ENCODE measurements at regions not wholly inside any gene's neighbourhood (a gene's known extent, or its start where the extent isn't known, plus 50 kb on each side); places are given as distances from the start of the nearest gene placed in this dataset.

GRCh38 chr2:144834363-144834762 is 314.4 kb upstream of the ZEB2 start:
- TF ChIP-seq ATF2 (tag by site-specific recombination; IDR thresholded peaks at IDR 0.05; ENCODE audit: low read depth), result no peak
- TF ChIP-seq ZNF692 (tag by site-specific recombination; IDR thresholded peaks at IDR 0.05), result no peak
- TF ChIP-seq CTCF (tag by site-specific recombination; IDR thresholded peaks at IDR 0.05), result no peak
- no peak for TF ChIP-seq ELK4 (IDR thresholded peaks at IDR 0.05; ENCODE audit: borderline replicate concordance, low read depth, low read length)
- no peak for TF ChIP-seq REST (tag by site-specific recombination; IDR thresholded peaks at IDR 0.05)
- no peak for TF ChIP-seq GLI2 (tag by site-specific recombination; IDR thresholded peaks at IDR 0.05; ENCODE audit: borderline replicate concordance, low read depth)
- no peak for TF ChIP-seq ZNF18 (tag by site-specific recombination; IDR thresholded peaks at IDR 0.05)

Measured in HEK293 (cell line).